ENCODE measurements at regions not wholly inside any gene's neighbourhood (a gene's known extent, or its start where the extent isn't known, plus 50 kb on each side); places are given as distances from the start of the nearest gene placed in this dataset.

GRCh38 chr3:193971261-193971751 lies 164.6 kb upstream of the HES1 start:
- peak; percentile 2 for DNase-seq

- DNase-seq, result no peak
Measured at GRCh38 chr3:193971966-193972365, 164.0 kb upstream of the HES1 start.

GRCh38 chr3:193972832-193973231 lies 163.1 kb upstream of the HES1 start:
- DNase-seq, result no peak

- DNase-seq, result peak; percentile 3
Measured at GRCh38 chr3:193974191-193974652, 161.7 kb upstream of the HES1 start.

- no peak for DNase-seq
Measured at GRCh38 chr3:193974671-193975535, 161.0 kb upstream of the HES1 start.

- no peak for DNase-seq
Measured at GRCh38 chr3:193977622-193978021, 158.3 kb upstream of the HES1 start.

- DNase-seq, result no peak
Measured at GRCh38 chr3:193978030-193978429, 157.9 kb upstream of the HES1 start.

GRCh38 chr3:193978486-193978885 lies 157.5 kb upstream of the HES1 start:
- no peak for DNase-seq

- DNase-seq, result no peak
Measured at GRCh38 chr3:193980326-193980725, 155.6 kb upstream of the HES1 start.

- no peak for DNase-seq
Measured at GRCh38 chr3:193980905-193981304, 155.0 kb upstream of the HES1 start.

GRCh38 chr3:193981504-193981903 lies 154.4 kb upstream of the HES1 start:
- DNase-seq, result no peak

GRCh38 chr3:193982258-193982659 lies 153.7 kb upstream of the HES1 start:
- no peak for DNase-seq

- no peak for DNase-seq
Measured at GRCh38 chr3:193983846-193984818, 151.8 kb upstream of the HES1 start.

- no peak for DNase-seq
Measured at GRCh38 chr3:193984876-193985275, 151.1 kb upstream of the HES1 start.

- no peak for DNase-seq
Measured at GRCh38 chr3:193987186-193987585, 148.8 kb upstream of the HES1 start.

- no peak for DNase-seq
Measured at GRCh38 chr3:193989186-193989585, 146.8 kb upstream of the HES1 start.

- no peak for DNase-seq
Measured at GRCh38 chr3:193991666-193992424, 144.1 kb upstream of the HES1 start.

GRCh38 chr3:193992425-193993037 lies 143.4 kb upstream of the HES1 start:
- DNase-seq, result no peak

GRCh38 chr3:193996221-193996620 lies 139.7 kb upstream of the HES1 start:
- no peak for DNase-seq

- no peak for DNase-seq
Measured at GRCh38 chr3:193996641-193997089, 139.3 kb upstream of the HES1 start.

- DNase-seq, result no peak
Measured at GRCh38 chr3:193997228-193998122, 138.5 kb upstream of the HES1 start.
